ENCODE measurements at regions not wholly inside any gene's neighbourhood (a gene's known extent, or its start where the extent isn't known, plus 50 kb on each side); places are given as distances from the start of the nearest gene placed in this dataset.

DNA sequence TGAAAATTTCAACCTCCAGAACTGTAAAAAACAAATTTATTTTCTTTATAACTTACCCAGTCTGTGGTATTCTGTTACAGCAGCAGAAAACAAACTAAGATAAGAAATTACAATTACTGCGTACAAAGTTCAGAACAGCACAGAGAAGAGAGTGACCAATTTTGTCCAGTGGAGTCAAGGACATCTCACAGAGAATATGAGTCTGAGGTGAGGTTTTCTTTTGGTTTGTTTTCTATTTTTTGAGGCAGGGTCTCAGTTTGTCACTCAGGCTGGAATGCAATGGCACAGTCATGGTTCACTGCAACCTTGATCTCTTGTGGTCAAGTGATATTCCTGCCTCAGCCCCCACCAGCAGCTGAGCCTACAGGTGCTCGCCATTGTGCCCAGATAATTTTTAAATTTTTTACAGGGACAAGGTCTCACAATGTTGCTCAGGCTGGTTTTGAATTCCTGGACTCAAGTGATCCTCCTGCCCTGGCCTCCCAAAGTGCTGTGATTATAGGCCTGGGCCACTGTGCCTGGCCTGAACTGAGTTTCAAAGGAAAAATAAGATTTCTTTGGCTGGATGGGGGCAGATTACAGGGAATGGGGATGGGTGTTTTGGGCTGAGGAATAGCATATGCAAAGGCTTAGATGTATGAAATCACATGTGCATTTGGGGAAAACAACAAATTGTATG, 201.1 kb upstream of the USP24 start:
- no peak for DNase-seq (ENCODE audit: low read depth)

DNA sequence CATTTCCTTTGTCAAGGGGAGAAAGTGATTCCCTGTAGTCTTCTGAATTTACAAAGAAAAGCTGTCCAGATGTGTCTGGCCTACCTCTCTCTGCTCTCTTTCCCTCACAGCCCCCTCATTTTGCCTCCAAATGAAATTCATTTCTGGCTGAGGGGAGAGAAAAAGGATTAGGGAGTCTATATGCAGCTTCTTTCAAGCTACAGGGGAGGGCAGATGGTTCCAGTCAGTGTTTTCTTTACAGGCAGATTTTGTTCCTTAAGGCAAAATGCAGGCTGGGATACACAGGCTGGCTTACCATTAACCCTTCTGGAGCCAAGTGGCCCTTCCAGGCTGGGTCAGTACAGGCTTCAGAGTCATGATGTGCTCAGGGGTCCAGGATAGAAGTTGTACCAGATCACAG, 198.1 kb upstream of the USP24 start:
- DNase-seq (ENCODE audit: low read depth) = no peak

- no peak for DNase-seq (ENCODE audit: low read depth)
These were observed 196.9 kb upstream of the USP24 start for GRCh38 chr1:55412060-55412459.

DNA sequence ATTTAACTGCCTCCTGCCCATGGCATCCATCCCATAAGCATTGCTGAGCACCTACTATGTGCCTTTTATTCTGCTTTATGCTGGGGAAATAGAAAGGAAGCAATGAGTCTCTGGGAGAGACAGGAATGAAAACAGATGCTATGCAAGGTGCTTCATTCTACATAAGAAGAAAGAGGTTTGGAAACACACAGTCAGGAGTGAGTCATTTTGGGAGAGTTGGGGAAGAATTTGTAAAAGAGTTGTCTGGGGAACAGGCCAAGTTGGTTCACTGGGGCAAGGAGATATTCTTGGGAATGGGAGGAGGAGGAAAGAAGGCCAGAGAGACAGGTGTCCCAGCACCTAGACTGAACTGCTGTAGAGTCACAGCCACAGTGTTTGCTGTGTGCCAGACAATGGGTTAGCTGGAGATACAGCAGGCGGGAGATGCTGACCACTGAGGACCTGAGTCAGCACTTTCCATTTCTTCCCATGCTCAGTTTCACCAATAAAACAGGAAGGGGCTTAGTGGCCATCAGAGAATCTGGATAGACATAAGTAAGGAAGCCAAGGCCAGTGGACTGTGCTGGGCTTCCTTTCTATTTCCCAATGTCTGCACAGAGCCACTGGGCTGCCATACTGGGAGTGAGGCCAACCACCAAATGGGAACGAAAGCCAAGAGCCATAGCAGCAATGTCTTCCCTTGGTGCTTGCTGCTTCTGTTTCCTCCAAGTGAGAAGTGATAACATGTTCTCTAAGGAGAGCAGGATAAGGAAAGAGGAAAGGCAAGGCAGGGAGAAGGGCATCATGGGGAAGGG, 187.7 kb upstream of the USP24 start:
- no peak for DNase-seq (ENCODE audit: low read depth)

- no peak for DNase-seq (ENCODE audit: low read depth)
These were observed 187.0 kb upstream of the USP24 start for GRCh38 chr1:55402142-55402541.

DNA sequence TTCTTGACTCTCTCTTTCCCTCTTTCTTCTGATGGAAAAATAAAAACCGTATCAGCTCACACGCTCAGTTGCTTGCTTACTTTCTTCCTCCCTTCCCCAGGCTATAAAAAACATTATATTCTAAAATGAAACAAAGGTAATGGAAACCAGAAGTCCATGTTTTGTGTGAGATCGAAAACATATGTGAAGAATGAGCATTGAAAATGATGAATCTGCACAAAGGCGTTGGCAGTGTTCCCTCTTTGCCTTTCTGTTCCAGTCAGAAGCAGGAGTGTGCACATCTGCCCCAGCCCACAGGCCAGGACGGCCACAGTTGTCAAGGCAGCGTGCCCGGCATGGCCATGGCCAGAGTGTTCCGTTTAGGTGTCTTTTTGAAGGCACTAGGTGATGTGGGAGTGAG, 185.3 kb upstream of the USP24 start:
- DNase-seq (ENCODE audit: low read depth) = no peak

- no peak for DNase-seq (ENCODE audit: low read depth)
These were observed 184.2 kb upstream of the USP24 start for GRCh38 chr1:55399346-55399745.

DNA sequence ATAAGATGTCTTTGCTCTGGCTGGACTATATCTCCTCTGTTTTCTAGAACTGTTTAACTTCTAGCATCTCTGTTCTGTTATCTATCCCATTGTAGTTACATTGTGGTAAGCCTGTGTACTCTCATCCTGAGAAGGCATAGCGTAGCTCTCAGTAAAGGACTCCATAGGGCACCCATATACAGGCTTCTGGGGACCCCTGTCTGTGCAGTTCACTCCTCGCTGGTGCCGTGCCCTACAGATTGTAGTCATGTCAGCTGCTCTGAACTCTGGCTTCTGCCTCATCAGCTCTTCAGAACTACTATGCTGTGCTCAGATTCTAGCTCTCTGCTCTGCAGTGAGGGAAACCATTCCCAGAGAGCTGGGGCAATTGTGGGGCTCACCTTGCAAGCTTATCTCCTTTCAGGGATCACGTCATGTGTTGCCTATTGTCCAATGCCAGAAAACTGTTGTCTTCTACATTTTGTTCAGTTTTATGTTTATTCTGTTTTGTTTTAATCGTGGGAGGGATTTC, 181.3 kb upstream of the USP24 start:
- no peak for DNase-seq (ENCODE audit: low read depth)

- DNase-seq (ENCODE audit: low read depth) = no peak
These were observed 173.8 kb upstream of the USP24 start for GRCh38 chr1:55388960-55389359.

DNA sequence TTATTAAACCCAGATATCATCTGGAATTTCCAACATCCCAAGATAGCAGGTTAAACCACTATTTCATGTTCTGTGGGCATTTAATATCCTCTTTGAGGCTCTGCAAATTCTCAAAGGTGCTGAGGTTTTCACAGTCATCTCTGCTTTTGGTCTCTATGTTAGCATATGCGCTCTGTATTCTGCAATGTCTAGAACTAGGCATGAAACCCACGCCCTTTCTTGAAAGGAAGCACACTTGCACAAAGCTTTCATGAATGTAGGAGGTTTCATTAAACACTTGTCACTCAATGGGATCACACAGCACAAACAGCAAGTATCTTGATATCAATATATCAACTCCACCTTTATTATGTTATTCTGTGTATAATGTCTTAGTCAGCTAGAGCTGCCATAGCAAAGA, 172.0 kb upstream of the USP24 start:
- DNase-seq (ENCODE audit: low read depth) = no peak

- DNase-seq (ENCODE audit: low read depth) = no peak
These were observed 171.3 kb upstream of the USP24 start for GRCh38 chr1:55386456-55386855.

GRCh38 chr1:55385402-55386018, 170.3 kb upstream of the USP24 start:
- no peak for DNase-seq (ENCODE audit: low read depth)

GRCh38 chr1:55384637-55385036, 169.5 kb upstream of the USP24 start:
- DNase-seq (ENCODE audit: low read depth) = no peak

DNA sequence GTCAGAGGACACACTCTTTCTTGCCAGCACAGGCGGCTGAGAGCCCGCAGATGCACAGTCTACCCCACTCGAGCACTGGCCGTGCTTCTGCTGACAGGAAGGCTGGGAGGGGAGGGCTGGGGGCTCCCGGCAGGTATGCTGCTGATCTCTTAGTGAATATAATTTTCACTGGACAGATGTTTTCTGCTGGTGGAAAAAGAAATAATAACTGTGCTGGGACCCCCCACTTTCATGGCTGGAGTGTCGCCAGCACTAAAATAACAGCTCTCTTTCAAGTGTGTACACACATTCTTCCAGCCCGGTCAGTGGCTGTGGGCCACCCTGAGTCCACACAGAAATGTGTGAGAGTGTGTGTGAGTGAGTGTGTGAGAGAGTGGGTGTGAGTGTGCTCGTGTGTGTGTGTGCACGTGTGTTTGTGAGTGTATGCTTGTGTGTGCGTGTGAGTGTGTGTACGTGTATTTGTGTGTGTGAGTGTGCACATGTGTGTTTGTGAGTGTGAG, 167.7 kb upstream of the USP24 start:
- DNase-seq (ENCODE audit: low read depth) = no peak

DNA sequence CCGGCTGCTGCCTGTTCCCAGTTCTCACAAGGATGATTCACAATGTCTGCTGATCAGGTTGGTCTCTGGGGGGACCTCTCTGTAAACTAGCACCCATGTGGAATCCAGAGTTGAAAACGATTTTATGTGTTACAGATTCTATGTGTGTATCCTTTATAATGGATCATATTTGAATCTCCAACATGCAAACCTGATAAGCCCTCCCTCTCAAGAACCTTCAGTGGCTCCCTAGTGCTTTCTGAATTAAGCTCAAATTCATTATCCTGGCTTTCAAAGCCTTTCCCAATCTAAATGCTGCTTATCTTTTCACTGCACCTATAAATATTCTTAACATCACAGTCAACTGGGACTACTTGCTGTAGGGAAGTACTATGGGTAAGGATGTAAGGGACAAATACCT, 166.8 kb upstream of the USP24 start:
- DNase-seq (ENCODE audit: low read depth) = no peak

DNA sequence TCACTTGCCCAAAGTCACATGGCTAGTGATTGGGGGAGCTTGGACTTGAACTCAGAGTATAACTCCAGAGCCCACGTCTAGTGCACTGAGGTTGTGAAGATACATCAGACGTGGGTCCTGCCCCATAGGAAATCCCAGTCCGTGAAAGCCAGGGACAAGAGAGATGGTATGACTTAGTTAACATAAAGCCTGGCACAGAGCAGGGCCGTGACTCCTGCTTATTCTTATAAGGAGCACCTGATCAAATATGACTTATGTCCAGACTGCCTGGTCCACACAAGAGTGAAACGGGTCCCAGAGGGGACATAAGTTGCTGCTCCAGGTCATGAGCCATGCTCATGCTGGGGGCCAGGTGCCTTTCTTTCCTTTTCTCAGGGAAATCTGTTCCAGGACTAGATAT, 166.3 kb upstream of the USP24 start:
- no peak for DNase-seq (ENCODE audit: low read depth)

GRCh38 chr1:55380355-55380970, 165.3 kb upstream of the USP24 start:
- DNase-seq (ENCODE audit: low read depth) = no peak

GRCh38 chr1:55378582-55378981, 163.4 kb upstream of the USP24 start:
- DNase-seq (ENCODE audit: low read depth) = no peak

DNA sequence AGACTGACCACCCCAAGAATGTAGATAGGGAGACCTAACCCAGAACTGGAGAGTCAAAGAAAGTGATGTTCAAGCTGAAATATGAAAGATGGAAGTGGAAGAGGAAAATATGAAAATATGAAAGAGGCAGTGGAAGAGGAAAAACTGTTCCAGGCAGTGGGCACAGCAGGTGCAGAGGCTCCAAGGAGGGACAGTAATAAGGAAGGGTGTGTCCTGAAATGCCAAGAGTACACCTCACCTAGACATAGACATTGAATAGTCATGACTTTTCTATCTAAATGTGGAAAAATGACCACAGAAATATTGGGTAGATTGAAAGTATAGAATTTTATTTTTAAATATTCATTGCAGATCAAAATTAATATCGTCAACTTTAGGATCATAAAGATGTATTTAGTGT, 161.7 kb upstream of the USP24 start:
- no peak for DNase-seq (ENCODE audit: low read depth)

GRCh38 chr1:55375617-55376258, 160.6 kb upstream of the USP24 start:
- peak; percentile 9 for DNase-seq (ENCODE audit: low read depth)

DNA sequence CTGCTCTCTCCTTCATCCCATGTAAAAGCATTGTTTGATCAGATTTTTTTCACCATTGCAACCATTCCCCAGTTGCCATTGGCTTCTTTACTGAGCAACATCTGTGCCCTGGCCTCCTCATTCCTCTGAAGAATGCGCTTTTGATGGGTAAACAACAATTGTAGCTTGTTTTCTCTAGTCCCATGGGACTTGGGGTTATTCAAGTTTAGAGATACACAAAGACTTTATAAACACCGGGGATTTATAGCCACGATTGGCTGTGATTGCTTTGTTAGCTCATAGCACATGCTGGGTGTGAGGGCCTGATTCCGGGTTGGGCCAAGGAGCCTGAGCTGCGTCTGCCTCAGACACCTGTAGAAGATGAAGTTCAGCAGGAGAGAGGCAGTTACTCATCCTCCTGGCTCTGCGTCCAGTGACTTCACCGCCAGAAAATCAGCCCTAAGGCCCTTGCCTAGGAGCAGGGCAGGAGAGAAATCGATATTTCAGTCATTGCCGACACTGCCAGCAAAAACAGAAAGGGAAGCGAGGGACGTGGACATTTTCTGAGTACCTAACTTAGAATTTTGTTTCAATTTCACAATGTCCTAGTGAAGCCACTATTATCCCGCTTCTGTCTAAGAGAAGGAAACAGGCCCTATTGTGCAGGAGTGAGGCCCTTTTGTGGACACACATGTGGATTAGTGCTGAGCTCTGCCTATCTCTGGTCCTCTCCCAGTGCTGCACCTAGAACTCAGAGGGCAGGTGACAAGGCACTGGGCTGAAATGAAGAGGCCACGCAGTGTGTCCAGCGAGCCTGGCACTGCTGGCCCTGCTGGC, 159.8 kb upstream of the USP24 start:
- no peak for DNase-seq (ENCODE audit: low read depth)
